Neural cell (in vitro differentiated cells): ENCODE measurements at regions not wholly inside any gene's neighbourhood (a gene's known extent, or its start where the extent isn't known, plus 50 kb on each side); places are given as distances from the start of the nearest gene placed in this dataset.
"Not testable (repeated sequence)": the region's sequence is repeated elsewhere in the genome, so short reads cannot be mapped to it uniquely, and the experiment has no call there.

Experiments
- H2AFZ ChIP-seq: fragments of 200-600, 300-800 bp; sonication (generic), shearing (Covaris generic); 2 replicates; pipeline ENCODE4 v1.6.0; 2014; ENCODE audit warnings: low read depth, mild to moderate bottlenecking, antibody characterized with exemption, low read length, moderate library complexity
- H3F3A ChIP-seq: fragments of 200-600 bp; shearing (Covaris generic); 2 replicates; pipeline ENCODE4 v1.6.1; 2016; ENCODE audit warnings: mild to moderate bottlenecking, moderate library complexity, mixed read lengths, antibody characterized with exemption, low read length; ENCODE audit not compliant: insufficient read depth, poor library complexity, severe bottlenecking
- H3K27ac ChIP-seq: fragments of 200-600, 300-800 bp; sonication (generic), shearing (Covaris generic); 2 replicates; pipeline ENCODE4 v1.5.1; 2014; ENCODE audit warnings: mild to moderate bottlenecking, low read length, moderate library complexity
- H3K27me3 ChIP-seq: fragments of 300-800, 200-600 bp; sonication (generic), shearing (Covaris generic); 2 replicates; pipeline ENCODE4 v1.6.0; 2014; ENCODE audit warnings: mild to moderate bottlenecking, low read depth, low read length, moderate library complexity; ENCODE audit not compliant: insufficient read depth
- H3K36me3 ChIP-seq: fragments of 300-800, 200-600 bp; sonication (generic), shearing (Covaris generic); 2 replicates; pipeline ENCODE4 v1.5.1; 2014; ENCODE audit warnings: mild to moderate bottlenecking, antibody characterized with exemption, low read length, moderate library complexity; ENCODE audit not compliant: insufficient read depth
- H3K4me2 ChIP-seq: fragments of 300-800, 200-600 bp; sonication (generic), shearing (Covaris generic); 2 replicates; pipeline ENCODE4 v1.6.0; 2014; ENCODE audit warnings: mild to moderate bottlenecking, low read length
- H3K4me3 ChIP-seq: fragments of 300-800, 200-600 bp; sonication (generic), shearing (Covaris generic); 2 replicates; pipeline ENCODE4 v1.5.1; 2014; ENCODE audit warnings: mild to moderate bottlenecking, low read length, moderate library complexity
- H3K79me2 ChIP-seq: fragments of 200-600 bp; shearing (Covaris generic); replicated peaks from 2 replicates; pipeline ENCODE4 v1.6.0; 2014; ENCODE audit warnings: mild to moderate bottlenecking, low read length, moderate library complexity; ENCODE audit not compliant: insufficient read depth
- H3K9ac ChIP-seq: fragments of 300-800, 200-600 bp; sonication (generic), shearing (Covaris generic); 2 replicates; pipeline ENCODE4 v1.6.1; 2016; ENCODE audit warnings: mild to moderate bottlenecking, low read length, mixed read lengths
- H3K9me2 ChIP-seq: fragments of 200-600 bp; shearing (Covaris generic); 2 replicates; pipeline ENCODE4 v1.6.1; 2016; ENCODE audit warnings: mild to moderate bottlenecking, low read length, mixed read lengths; ENCODE audit not compliant: insufficient read depth
- H3K9me3 ChIP-seq: fragments of 200-600, 300-800 bp; sonication (generic), shearing (Covaris generic); 2 replicates; pipeline ENCODE4 v1.6.1; 2016; ENCODE audit warnings: mild to moderate bottlenecking, mixed run types, low read length, moderate library complexity, mixed read lengths
- H4K20me1 ChIP-seq: fragments of 200-600 bp; shearing (Covaris generic); 2 replicates; pipeline ENCODE4 v1.6.1; 2016; ENCODE audit warnings: mild to moderate bottlenecking, mixed run types; ENCODE audit not compliant: insufficient read depth
- CTCF ChIP-seq: fragments of 450-650 bp; IDR thresholded peaks from 2 replicates; pipeline ENCODE4 v1.5.1; 2014; ENCODE audit warnings: antibody characterized with exemption, mild to moderate bottlenecking, moderate library complexity; ENCODE audit not compliant: poor library complexity, severe bottlenecking
- EP300 ChIP-seq: fragments of 450-650 bp; conservative IDR thresholded peaks from 2 replicates; pipeline ENCODE4 v1.6.1; 2014; ENCODE audit warnings: antibody characterized with exemption, mild to moderate bottlenecking, moderate library complexity; ENCODE audit not compliant: poor library complexity, severe bottlenecking
- EZH2 ChIP-seq: fragments of 200-600, 300-800 bp; shearing (Covaris generic), sonication (generic); IDR thresholded peaks from 2 replicates; pipeline ENCODE4 v1.6.1; 2014; ENCODE audit warnings: antibody characterized with exemption, low read length, borderline replicate concordance, mild to moderate bottlenecking; ENCODE audit not compliant: insufficient read depth, poor library complexity, severe bottlenecking
- MXI1 ChIP-seq: fragments of 450-650 bp; conservative IDR thresholded peaks from 2 replicates; pipeline ENCODE4 v1.6.1; 2014; ENCODE audit warnings: antibody characterized with exemption, mild to moderate bottlenecking; ENCODE audit not compliant: poor library complexity, severe bottlenecking
- POLR2AphosphoS5 ChIP-seq: IDR thresholded peaks from 2 replicates; pipeline ENCODE4 v1.6.1; 2012
- RAD21 ChIP-seq: fragments of 450-650 bp; conservative IDR thresholded peaks from 2 replicates; pipeline ENCODE4 v1.6.1; 2014; ENCODE audit warnings: antibody characterized with exemption, mild to moderate bottlenecking, moderate library complexity
- REST ChIP-seq: IDR thresholded peaks from 2 replicates; pipeline ENCODE4 v1.6.1; 2012; ENCODE audit warnings: borderline replicate concordance
- SMC3 ChIP-seq: fragments of 450-650 bp; conservative IDR thresholded peaks from 2 replicates; pipeline ENCODE4 v1.6.1; 2014; ENCODE audit warnings: antibody characterized with exemption, mild to moderate bottlenecking, moderate library complexity; ENCODE audit not compliant: poor library complexity
- TAF1 ChIP-seq: IDR thresholded peaks from 2 replicates; pipeline ENCODE4 v1.6.1; 2012; ENCODE audit warnings: low read depth

- Histone ChIP-seq H3K9me2 (no peaks in the 10 kb centered on the region), H3F3A (peaks cover 6% of the 10 kb centered on the region), H3K4me3 (no peak overlapping the region), H3K36me3 (no peaks in the 10 kb centered on the region), H3K4me2 (no peak overlapping the region), H3K79me2 (no peaks in the 10 kb centered on the region), H3K9ac (no peak overlapping the region), H4K20me1 (no peaks in the 10 kb centered on the region), H3K27me3 (no peaks in the 10 kb centered on the region), H3K9me3 (no peaks in the 10 kb centered on the region), H2AFZ (no peak overlapping the region), H3K27ac (no peak overlapping the region)
- TF ChIP-seq EZH2 (no peak), CTCF (no peak), TAF1 (no peak), REST (no peak), EP300 (no peak), MXI1 (no peak), RAD21 (no peak), POLR2AphosphoS5 (no peak), SMC3 (no peak)
Observed at GRCh38 chr9:99491408-99492158, 269.5 kb downstream of the SEC61B start.

DNA sequence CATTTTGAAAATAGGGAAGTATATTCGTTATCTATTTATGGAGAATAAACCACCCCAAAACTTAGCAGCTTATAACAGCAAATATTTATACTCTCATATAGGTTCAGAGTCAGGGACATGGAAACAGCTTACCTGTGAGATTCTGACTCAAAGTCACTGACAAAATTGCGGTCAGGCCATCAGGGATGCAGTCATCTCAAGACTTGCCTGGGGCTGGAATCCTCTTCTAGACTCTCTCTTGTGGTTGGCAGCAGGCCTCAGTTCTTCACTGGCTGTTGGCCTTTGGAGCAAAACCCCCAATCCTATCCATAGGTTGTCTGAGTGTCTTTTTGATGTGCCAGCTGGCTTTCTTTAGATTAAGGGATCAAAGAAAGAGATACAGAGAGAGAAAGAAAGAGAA lies 275.6 kb downstream of the SEC61B start:
- Histone ChIP-seq H3K4me3 (no peak overlapping the region), H3K4me2 (no peak overlapping the region), H3K9ac (no peak overlapping the region), H3K9me2 (no peaks in the 10 kb centered on the region), H3F3A (no peaks in the 10 kb centered on the region), H3K9me3 (no peaks in the 10 kb centered on the region), H3K27ac (no peak overlapping the region), H4K20me1 (no peaks in the 10 kb centered on the region), H3K27me3 (no peaks in the 10 kb centered on the region), H3K36me3 (no peaks in the 10 kb centered on the region), H3K79me2 (no peaks in the 10 kb centered on the region), H2AFZ (no peak overlapping the region)
- TF ChIP-seq EP300 = no peak
- TF ChIP-seq SMC3 = no peak
- TF ChIP-seq CTCF = no peak
- no peak for TF ChIP-seq POLR2AphosphoS5
- TF ChIP-seq TAF1 = no peak
- TF ChIP-seq EZH2 = no peak
- TF ChIP-seq RAD21 = no peak
- no peak for TF ChIP-seq REST
- no peak for TF ChIP-seq MXI1

GRCh38 chr9:99498979-99499378 lies 276.9 kb downstream of the SEC61B start:
- H3K27ac ChIP-seq, H3K9me2 ChIP-seq, H3K27me3 ChIP-seq, H4K20me1 ChIP-seq, H3K9me3 ChIP-seq, H3F3A ChIP-seq, H3K9ac ChIP-seq, H3K4me3 ChIP-seq, H3K4me2 ChIP-seq, H3K36me3 ChIP-seq, H2AFZ ChIP-seq, H3K79me2 ChIP-seq: not testable (repeated sequence)
